ENCODE measurements at regions not wholly inside any gene's neighbourhood (a gene's known extent, or its start where the extent isn't known, plus 50 kb on each side); places are given as distances from the start of the nearest gene placed in this dataset.

DNA sequence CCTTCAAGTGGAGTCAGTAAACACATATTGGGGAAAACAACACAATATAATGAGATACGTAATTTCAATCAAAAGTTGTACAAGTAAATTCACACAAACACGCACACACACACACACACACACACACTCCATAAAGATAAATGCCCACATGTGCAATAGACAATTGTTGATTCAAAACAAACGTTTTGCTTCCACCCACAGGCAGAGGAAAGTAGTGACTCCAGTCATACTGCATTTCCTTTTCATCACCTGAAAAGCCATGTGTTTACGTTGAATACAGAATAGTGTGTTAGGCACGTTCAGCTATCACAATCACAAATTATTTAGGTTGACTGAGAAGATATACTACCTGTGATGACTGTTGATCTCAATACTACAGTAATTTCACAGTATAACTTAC is 443.8 kb upstream of the MANEA start:
- no peak for DNase-seq

DNA sequence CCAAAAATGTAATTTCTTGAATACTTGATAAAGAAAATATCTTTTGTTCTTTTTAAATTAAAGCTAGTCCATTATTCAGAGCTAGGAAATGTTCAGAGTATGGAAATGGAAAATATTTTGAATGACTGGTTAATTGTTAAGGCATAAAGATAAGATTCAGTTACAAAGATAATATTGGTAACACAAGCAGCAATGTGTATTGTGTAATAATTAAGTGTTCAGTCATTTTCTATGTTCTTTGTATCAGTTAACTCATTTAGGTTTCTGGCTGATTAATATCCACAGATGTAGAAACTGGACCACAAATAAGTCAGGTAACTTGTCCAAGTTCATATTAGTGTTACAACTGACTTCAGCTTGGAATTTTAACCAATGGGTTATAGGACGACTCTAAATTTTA is 442.2 kb upstream of the MANEA start:
- no peaks in the 10 kb centered on the region for H3K79me2 ChIP-seq (ENCODE audit: insufficient read depth)
- no peak for DNase-seq
- CTCF ChIA-PET: interaction anchor here (1.4 to 1.5 kb wide), 2 partner anchors 9 to 68 kb away, joined by 3 to 4 read pairs; no protein-coding TSS in a partner anchor
- H3K27ac ChIP-seq (ENCODE audit: low read depth in 2 of 2, low read length in 1 of 2): no peak overlapping the region
- no peak overlapping the region for H3K4me2 ChIP-seq
- 0% methylated on average over 1 of the region's 1 CpG for WGBS (ENCODE audit: low lambda C conversion rate)
- no peaks in the 10 kb centered on the region for H3K27me3 ChIP-seq (ENCODE audit: insufficient read depth)
- no peaks in the 10 kb centered on the region for H4K20me1 ChIP-seq (ENCODE audit: insufficient read depth)
- no peaks in the 10 kb centered on the region for H3F3A ChIP-seq (replicated peaks; ENCODE audit: insufficient read depth)
- H3K9me2 ChIP-seq: no peaks in the 10 kb centered on the region
- no peaks in the 10 kb centered on the region for H3K4me1 ChIP-seq (ENCODE audit: control insufficient read depth in 1 of 2, insufficient read depth in 2 of 2, low read depth in 1 of 2, low read length in 1 of 2)
- no peaks in the 10 kb centered on the region for H3K36me3 ChIP-seq (replicated peaks in 1 of 2; ENCODE audit: control insufficient read depth in 1 of 2, insufficient read depth in 2 of 2, low read length in 1 of 2)
- H3K9ac ChIP-seq: no peak overlapping the region
- no peaks in the 10 kb centered on the region for H3K9me3 ChIP-seq
- no peak overlapping the region for H2AFZ ChIP-seq (ENCODE audit: low read depth)
- no peak for TF ChIP-seq RCOR1 (IDR thresholded peaks at IDR 0.05; ENCODE audit: low read length)
- TF ChIP-seq RFX5 (IDR thresholded peaks at IDR 0.05; ENCODE audit: low read length): no peak
- no peak for TF ChIP-seq EP300 (IDR thresholded peaks at IDR 0.05; ENCODE audit: borderline replicate concordance in 1 of 2, low read depth in 1 of 2, low read length in 1 of 2)
- TF ChIP-seq, protein P1, sequence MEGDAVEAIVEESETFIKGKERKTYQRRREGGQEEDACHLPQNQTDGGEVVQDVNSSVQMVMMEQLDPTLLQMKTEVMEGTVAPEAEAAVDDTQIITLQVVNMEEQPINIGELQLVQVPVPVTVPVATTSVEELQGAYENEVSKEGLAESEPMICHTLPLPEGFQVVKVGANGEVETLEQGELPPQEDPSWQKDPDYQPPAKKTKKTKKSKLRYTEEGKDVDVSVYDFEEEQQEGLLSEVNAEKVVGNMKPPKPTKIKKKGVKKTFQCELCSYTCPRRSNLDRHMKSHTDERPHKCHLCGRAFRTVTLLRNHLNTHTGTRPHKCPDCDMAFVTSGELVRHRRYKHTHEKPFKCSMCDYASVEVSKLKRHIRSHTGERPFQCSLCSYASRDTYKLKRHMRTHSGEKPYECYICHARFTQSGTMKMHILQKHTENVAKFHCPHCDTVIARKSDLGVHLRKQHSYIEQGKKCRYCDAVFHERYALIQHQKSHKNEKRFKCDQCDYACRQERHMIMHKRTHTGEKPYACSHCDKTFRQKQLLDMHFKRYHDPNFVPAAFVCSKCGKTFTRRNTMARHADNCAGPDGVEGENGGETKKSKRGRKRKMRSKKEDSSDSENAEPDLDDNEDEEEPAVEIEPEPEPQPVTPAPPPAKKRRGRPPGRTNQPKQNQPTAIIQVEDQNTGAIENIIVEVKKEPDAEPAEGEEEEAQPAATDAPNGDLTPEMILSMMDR (IDR thresholded peaks at IDR 0.05): no peak
- no peak for TF ChIP-seq SMC3 (IDR thresholded peaks at IDR 0.05; ENCODE audit: low read depth, low read length)
- TF ChIP-seq, protein P2, sequence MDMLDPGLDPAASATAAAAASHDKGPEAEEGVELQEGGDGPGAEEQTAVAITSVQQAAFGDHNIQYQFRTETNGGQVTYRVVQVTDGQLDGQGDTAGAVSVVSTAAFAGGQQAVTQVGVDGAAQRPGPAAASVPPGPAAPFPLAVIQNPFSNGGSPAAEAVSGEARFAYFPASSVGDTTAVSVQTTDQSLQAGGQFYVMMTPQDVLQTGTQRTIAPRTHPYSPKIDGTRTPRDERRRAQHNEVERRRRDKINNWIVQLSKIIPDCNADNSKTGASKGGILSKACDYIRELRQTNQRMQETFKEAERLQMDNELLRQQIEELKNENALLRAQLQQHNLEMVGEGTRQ (IDR thresholded peaks at IDR 0.05; ENCODE audit: borderline replicate concordance, low read depth, low read length): no peak
- TF ChIP-seq NFIC (IDR thresholded peaks at IDR 0.05; ENCODE audit: borderline replicate concordance): no peak
- TF ChIP-seq MEF2A (IDR thresholded peaks at IDR 0.05; ENCODE audit: borderline replicate concordance, low read depth): no peak
- TF ChIP-seq GABPA (IDR thresholded peaks at IDR 0.05; ENCODE audit: low read depth): no peak
- H3K4me3 ChIP-seq (ENCODE audit: low read depth in 2 of 2, low read length in 1 of 2): no peak overlapping the region
- POLR2A ChIA-PET: no interaction called here

More for the DNA sequence above, 443.8 kb upstream of the MANEA start:
- ChIA-PET POLR2A (no interaction called here), CTCF (interaction anchor here (0.8 to 1.5 kb wide), 3 partner anchors 10 to 69 kb away, joined by 3 to 5 read pairs (median 4); no protein-coding TSS in a partner anchor)
- no peak for TF ChIP-seq SMC3 (IDR thresholded peaks at IDR 0.05; ENCODE audit: low read depth, low read length)
- TF ChIP-seq MXI1 (IDR thresholded peaks at IDR 0.05; ENCODE audit: low read depth, low read length): no peak
- peak; percentile 53 for TF ChIP-seq RAD21 (IDR thresholded peaks at IDR 0.05; ENCODE audit: low read length)
- TF ChIP-seq EZH2phosphoT487 (IDR thresholded peaks at IDR 0.05; ENCODE audit: borderline replicate concordance, low read depth): no peak
- no peak for TF ChIP-seq CHD2 (IDR thresholded peaks at IDR 0.05; ENCODE audit: low read length, partially characterized antibody)
- H4K20me1 ChIP-seq (ENCODE audit: insufficient read depth): no peaks in the 10 kb centered on the region
- no peaks in the 10 kb centered on the region for H3K9me2 ChIP-seq
- H3K27me3 ChIP-seq (ENCODE audit: insufficient read depth): no peaks in the 10 kb centered on the region
- WGBS (ENCODE audit: low lambda C conversion rate): 8% methylated on average over 5 of the region's 5 CpGs
- no peaks in the 10 kb centered on the region for H3F3A ChIP-seq (replicated peaks; ENCODE audit: insufficient read depth)
- no peak overlapping the region for H3K4me2 ChIP-seq
- H3K27ac ChIP-seq (ENCODE audit: low read depth in 2 of 2, low read length in 1 of 2): no peak overlapping the region
- no peaks in the 10 kb centered on the region for H3K9me3 ChIP-seq
- no peaks in the 10 kb centered on the region for H3K4me1 ChIP-seq (ENCODE audit: control insufficient read depth in 1 of 2, insufficient read depth in 2 of 2, low read depth in 1 of 2, low read length in 1 of 2)
- no peaks in the 10 kb centered on the region for H3K36me3 ChIP-seq (replicated peaks in 1 of 2; ENCODE audit: control insufficient read depth in 1 of 2, insufficient read depth in 2 of 2, low read length in 1 of 2)
- H2AFZ ChIP-seq (ENCODE audit: low read depth): no peak overlapping the region
- no peak overlapping the region for H3K9ac ChIP-seq
- H3K4me3 ChIP-seq (ENCODE audit: low read depth in 2 of 2, low read length in 1 of 2): no peak overlapping the region
- no peaks in the 10 kb centered on the region for H3K79me2 ChIP-seq (ENCODE audit: insufficient read depth)
